HAP-1 (cell line): ENCODE measurements at regions not wholly inside any gene's neighbourhood (a gene's known extent, or its start where the extent isn't known, plus 50 kb on each side); places are given as distances from the start of the nearest gene placed in this dataset.

Experiments
- DNase-seq, 2 experiments: peaks; one replicate each; pipeline ENCODE4 v3.0.0-alpha.2; 2016 to 2020; ENCODE audit warnings: low spot score in 2 of 2
- H3K27me3 ChIP-seq: fragments of 250-450 bp; sonication (Bioruptor Pico); 2 replicates; pipeline ENCODE4 v1.5.1; 2020; ENCODE audit warnings: low read depth, mild to moderate bottlenecking, moderate library complexity
- H3K36me3 ChIP-seq: fragments of 250-450 bp; sonication (Bioruptor Pico); replicated peaks from 2 replicates; pipeline ENCODE4 v1.5.1; 2020; ENCODE audit warnings: mild to moderate bottlenecking
- H3K4me1 ChIP-seq: fragments of 250-450 bp; sonication (Bioruptor Pico); 2 replicates; pipeline ENCODE4 v1.5.1; 2020; ENCODE audit warnings: mild to moderate bottlenecking
- H3K4me3 ChIP-seq: fragments of 250-450 bp; sonication (Bioruptor Pico); 2 replicates; pipeline ENCODE4 v1.5.1; 2020; ENCODE audit warnings: mild to moderate bottlenecking, moderate library complexity
- H3K9me3 ChIP-seq: fragments of 250-450 bp; sonication (Bioruptor Pico); 2 replicates; pipeline ENCODE4 v1.5.1; 2020; ENCODE audit warnings: mild to moderate bottlenecking, moderate library complexity
- in situ Hi-C: fragments of 300-500 bp; cut with MboI; formaldehyde crosslinking; loops from 3 replicates; pipeline ENCODE4 v1.14.3; 2020; ENCODE audit warnings: low sequenced_read_pairs, inconsistent platforms, mixed read lengths

GRCh38 chr13:31081316-31081715 lies 80.4 kb downstream of the HSPH1 start:
- no peaks in the 10 kb centered on the region for H3K36me3 ChIP-seq
- no peak overlapping the region for H3K4me3 ChIP-seq
- DNase-seq, result no peak
- H3K4me1 ChIP-seq, result peaks cover 2% of the 10 kb centered on the region; the same call in 1 of the 2 replicates
- peaks cover 6% of the 10 kb centered on the region; the same call in 1 of the 2 replicates for H3K9me3 ChIP-seq
- H3K27me3 ChIP-seq, result no peaks in the 10 kb centered on the region
- in situ Hi-C loops, result no loop called here

- no peak for DNase-seq
These were observed 86.9 kb downstream of the HSPH1 start for GRCh38 chr13:31074756-31075155.

DNA sequence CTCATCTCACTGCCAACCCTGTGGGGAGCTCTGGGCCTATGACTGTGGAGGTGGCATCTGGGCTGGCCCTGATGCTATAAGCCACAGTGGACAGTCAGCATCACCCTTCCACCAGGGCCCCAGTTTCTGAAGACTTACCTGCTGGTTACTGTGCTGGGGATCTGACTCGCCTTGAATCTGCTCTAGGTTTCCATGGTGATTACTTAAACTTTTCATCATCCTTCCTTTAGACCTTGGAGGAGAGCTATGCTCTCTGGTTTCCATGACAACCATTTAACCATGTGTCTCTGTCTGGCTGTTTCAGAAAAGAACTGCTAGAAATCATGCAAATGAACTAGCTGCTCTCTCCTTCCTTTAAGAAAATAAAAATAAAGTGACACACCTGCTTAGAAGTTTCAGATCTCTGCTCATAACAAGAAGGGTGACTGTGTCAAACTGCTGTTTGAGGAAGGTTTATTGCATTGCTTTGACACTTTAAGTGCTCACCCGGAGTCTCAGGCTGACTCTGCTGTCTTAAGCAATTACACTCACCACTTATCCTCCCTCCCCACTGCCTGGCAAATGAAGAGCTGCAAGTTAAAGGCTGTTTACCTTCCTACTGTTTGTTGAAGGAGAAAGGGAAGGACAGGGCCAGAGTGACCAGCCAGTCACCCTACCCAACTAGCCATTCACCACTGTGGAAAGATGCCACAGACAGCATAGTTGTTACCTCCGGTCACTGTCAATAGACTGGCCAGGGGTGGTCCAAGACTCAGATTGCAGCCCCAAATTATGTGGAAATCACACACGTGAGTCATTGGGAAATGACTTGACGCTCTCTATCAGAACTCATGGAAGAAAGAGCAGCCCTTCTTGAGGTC lies 87.6 kb downstream of the HSPH1 start:
- Histone ChIP-seq H3K9me3 (peaks cover 6% of the 10 kb centered on the region; the same call in 1 of the 2 replicates), H3K36me3 (no peaks in the 10 kb centered on the region), H3K4me3 (no peak overlapping the region), H3K4me1 (peaks cover 2% of the 10 kb centered on the region; the same call in 1 of the 2 replicates), H3K27me3 (no peaks in the 10 kb centered on the region)
- DNase-seq, result peak in 1 of 2 experiments; percentile 16
- in situ Hi-C loops, result no loop called here

More at GRCh38 chr13:31074756-31075155, 86.9 kb downstream of the HSPH1 start:
- Histone ChIP-seq H3K4me3 (no peak overlapping the region), H3K9me3 (peaks cover 6% of the 10 kb centered on the region; the same call in 1 of the 2 replicates), H3K27me3 (no peaks in the 10 kb centered on the region), H3K4me1 (peaks cover 2% of the 10 kb centered on the region; the same call in 1 of the 2 replicates), H3K36me3 (no peaks in the 10 kb centered on the region)
- in situ Hi-C loops, result no loop called here

GRCh38 chr13:31072041-31072440 lies 89.7 kb downstream of the HSPH1 start:
- peaks cover 2% of the 10 kb centered on the region; the same call in 1 of the 2 replicates for H3K4me1 ChIP-seq
- H3K27me3 ChIP-seq, result no peaks in the 10 kb centered on the region
- no peak overlapping the region for H3K4me3 ChIP-seq
- H3K36me3 ChIP-seq, result no peaks in the 10 kb centered on the region
- in situ Hi-C loops, result no loop called here
- no peak for DNase-seq
- H3K9me3 ChIP-seq, result no peaks in the 10 kb centered on the region

GRCh38 chr13:31069808-31070534 lies 91.7 kb downstream of the HSPH1 start:
- in situ Hi-C loops, result no loop called here
- Histone ChIP-seq H3K9me3 (no peaks in the 10 kb centered on the region), H3K4me3 (no peak overlapping the region), H3K4me1 (no peaks in the 10 kb centered on the region), H3K27me3 (no peaks in the 10 kb centered on the region), H3K36me3 (no peaks in the 10 kb centered on the region)
- DNase-seq, result no peak

GRCh38 chr13:31068119-31068423 lies 93.6 kb downstream of the HSPH1 start:
- no peaks in the 10 kb centered on the region for H3K36me3 ChIP-seq
- no peaks in the 10 kb centered on the region for H3K9me3 ChIP-seq
- no peaks in the 10 kb centered on the region for H3K4me1 ChIP-seq
- no peak for DNase-seq
- H3K4me3 ChIP-seq, result no peak overlapping the region
- no peaks in the 10 kb centered on the region for H3K27me3 ChIP-seq
- in situ Hi-C loops, result no loop called here

DNA sequence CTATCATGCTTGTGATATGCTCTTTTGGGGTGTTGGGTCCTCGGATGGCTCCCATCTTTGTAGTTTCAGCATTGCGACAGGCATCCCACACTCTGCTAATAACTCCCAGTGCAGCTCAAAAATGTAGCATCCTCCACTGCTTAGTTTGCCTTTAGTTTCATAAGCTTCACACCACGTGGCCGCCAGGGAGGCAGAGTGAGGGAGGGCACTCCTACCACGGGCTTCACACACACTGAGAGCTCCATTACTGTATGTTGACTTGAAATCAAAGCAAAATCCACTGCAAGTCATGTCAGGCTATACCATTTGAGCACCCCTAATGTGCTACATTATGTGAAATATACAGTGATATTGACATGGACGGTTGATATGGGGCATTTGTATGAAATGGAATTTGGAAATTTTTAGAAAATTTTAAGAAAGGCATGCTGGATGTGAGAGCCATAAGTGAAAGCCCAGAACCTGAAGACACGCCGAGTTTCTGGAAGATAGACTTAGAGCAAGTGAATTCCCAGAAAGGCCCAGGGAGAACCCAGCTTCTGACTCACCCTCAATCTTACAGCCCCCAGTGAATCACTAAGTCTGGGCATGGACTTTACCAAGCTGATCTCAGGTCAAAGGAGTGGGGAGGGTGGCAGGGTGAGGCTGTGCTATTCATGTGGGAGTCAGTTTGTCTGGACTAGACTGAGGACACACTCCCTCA lies 94.1 kb downstream of the HSPH1 start:
- Histone ChIP-seq H3K9me3 (no peaks in the 10 kb centered on the region), H3K27me3 (no peaks in the 10 kb centered on the region), H3K4me3 (no peak overlapping the region), H3K4me1 (no peaks in the 10 kb centered on the region), H3K36me3 (no peaks in the 10 kb centered on the region)
- in situ Hi-C loops, result no loop called here
- DNase-seq, result no peak

DNA sequence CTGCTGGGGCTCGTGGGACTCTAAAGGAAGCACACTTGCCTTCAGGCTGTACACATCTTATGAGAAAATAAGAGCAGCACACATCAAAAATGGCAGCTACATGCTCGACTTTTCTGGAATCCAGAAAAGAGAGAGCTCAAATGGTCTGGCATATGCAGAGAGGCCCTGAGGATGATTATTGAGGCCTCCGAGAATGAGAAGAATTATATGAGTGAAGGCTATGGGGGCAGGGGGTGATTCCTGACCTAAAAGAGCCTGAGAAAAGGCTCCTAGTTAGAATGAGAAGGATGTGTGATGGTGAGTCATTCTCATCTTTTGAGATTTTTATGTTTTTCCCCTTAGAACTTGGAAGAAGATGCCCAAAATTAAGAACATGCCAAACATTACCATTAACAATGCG lies 97.1 kb downstream of the HSPH1 start:
- Histone ChIP-seq H3K27me3 (no peaks in the 10 kb centered on the region), H3K36me3 (no peaks in the 10 kb centered on the region), H3K4me3 (no peak overlapping the region), H3K9me3 (no peaks in the 10 kb centered on the region; the same call in 1 of the 2 replicates), H3K4me1 (peaks cover 5% of the 10 kb centered on the region)
- DNase-seq, result no peak
- in situ Hi-C loops, result no loop called here

DNA sequence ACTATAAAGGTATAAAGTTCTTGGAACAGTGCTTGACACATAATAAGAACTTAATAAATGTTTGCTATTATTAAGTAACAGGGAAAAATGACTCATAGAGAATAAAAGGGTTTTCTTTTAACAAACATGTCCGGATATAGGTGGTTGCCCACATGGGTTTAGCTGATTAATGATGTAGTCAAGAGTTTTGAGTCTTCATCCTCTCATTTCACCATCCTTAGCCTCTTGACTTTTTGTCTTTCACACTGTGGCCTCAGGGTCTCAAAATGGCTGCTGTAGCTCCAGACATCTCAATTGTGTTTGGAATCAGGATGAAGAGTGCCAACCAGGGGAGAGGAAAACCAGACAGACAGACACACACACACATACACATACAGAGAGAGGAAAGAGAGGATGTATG lies 97.9 kb downstream of the HSPH1 start:
- DNase-seq, result no peak
- Histone ChIP-seq H3K36me3 (no peaks in the 10 kb centered on the region), H3K27me3 (no peaks in the 10 kb centered on the region), H3K4me1 (peaks cover 5% of the 10 kb centered on the region), H3K9me3 (no peaks in the 10 kb centered on the region; the same call in 1 of the 2 replicates), H3K4me3 (no peak overlapping the region)
- in situ Hi-C loops, result no loop called here

- Histone ChIP-seq H3K9me3 (no peaks in the 10 kb centered on the region; the same call in 1 of the 2 replicates), H3K36me3 (no peaks in the 10 kb centered on the region), H3K4me1 (peaks cover 5% of the 10 kb centered on the region), H3K27me3 (no peaks in the 10 kb centered on the region), H3K4me3 (no peak overlapping the region)
- DNase-seq, result no peak
- in situ Hi-C loops, result no loop called here
These were observed 101.0 kb downstream of the HSPH1 start for GRCh38 chr13:31060655-31061054.

DNA sequence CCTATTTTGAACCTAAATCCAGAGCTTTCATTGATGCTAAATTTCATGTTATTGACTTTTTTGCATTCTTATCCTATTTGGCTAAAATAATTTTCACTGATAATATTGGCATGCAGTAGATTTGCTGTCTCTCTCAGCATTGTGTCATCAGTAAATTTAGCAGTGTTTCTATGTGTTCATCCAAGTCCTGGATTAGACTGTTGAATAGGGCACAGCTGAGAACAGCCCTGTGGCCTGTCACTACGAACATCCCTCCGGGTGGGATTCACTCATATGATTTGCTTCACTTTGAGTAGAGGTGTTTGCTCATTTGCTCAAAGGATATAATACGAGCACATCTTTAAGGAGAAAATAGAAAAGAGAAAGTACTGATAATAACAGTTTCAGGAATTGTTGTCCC lies 101.5 kb downstream of the HSPH1 start:
- Histone ChIP-seq H3K4me3 (no peak overlapping the region), H3K36me3 (no peaks in the 10 kb centered on the region), H3K4me1 (peaks cover 5% of the 10 kb centered on the region), H3K27me3 (no peaks in the 10 kb centered on the region), H3K9me3 (no peaks in the 10 kb centered on the region; the same call in 1 of the 2 replicates)
- DNase-seq, result no peak
- in situ Hi-C loops, result no loop called here

- peaks cover 5% of the 10 kb centered on the region for H3K4me1 ChIP-seq
- no peaks in the 10 kb centered on the region for H3K36me3 ChIP-seq
- H3K9me3 ChIP-seq, result no peaks in the 10 kb centered on the region; the same call in 1 of the 2 replicates
- no peak for DNase-seq
- in situ Hi-C loops, result no loop called here
- no peak overlapping the region for H3K4me3 ChIP-seq
- H3K27me3 ChIP-seq, result no peaks in the 10 kb centered on the region
These were observed 104.2 kb downstream of the HSPH1 start for GRCh38 chr13:31057403-31058033.

DNA sequence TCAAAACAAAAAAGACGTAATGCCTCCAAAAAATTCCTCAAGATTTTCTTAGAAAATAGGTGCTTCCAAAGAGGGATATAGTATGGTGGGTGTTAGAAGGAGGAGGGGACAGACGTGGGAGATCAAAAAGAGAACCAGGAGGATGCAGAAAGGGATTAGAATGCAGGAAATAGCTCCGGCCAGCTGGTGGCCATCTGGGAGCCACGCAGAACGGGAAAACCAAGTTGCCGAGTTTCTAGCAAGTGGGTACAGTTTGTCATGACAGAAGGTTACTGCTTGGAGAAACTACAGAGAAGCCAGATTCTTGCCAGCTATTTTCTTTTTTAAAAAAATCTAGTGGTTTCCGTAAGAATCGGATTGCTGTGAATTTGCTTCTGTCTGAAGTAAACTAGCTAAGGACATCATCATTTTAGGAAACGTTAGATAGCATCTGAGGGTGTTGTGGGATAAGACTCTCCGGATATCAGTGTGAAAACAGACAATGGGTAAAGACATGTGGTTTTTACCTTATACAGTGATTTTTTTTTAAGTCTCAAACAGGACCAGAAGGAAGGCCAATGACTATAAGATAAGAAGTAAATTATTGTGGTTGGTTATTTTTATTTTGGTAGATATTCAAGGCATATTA lies 104.9 kb downstream of the HSPH1 start:
- no peak for DNase-seq
- in situ Hi-C loops, result no loop called here

More for the DNA sequence above, 104.9 kb downstream of the HSPH1 start:
- Histone ChIP-seq H3K4me1 (peaks cover 5% of the 10 kb centered on the region), H3K27me3 (no peaks in the 10 kb centered on the region), H3K9me3 (no peaks in the 10 kb centered on the region), H3K36me3 (no peaks in the 10 kb centered on the region), H3K4me3 (no peak overlapping the region)
